ENCODE measurements at regions not wholly inside any gene's neighbourhood (a gene's known extent, or its start where the extent isn't known, plus 50 kb on each side); places are given as distances from the start of the nearest gene placed in this dataset.

- TF ChIP-seq, protein P1, sequence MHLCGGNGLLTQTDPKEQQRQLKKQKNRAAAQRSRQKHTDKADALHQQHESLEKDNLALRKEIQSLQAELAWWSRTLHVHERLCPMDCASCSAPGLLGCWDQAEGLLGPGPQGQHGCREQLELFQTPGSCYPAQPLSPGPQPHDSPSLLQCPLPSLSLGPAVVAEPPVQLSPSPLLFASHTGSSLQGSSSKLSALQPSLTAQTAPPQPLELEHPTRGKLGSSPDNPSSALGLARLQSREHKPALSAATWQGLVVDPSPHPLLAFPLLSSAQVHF (CRISPR knock-in tag; IDR thresholded peaks at IDR 0.05) = no peak
- TF ChIP-seq TAF15 (IDR thresholded peaks at IDR 0.05; ENCODE audit: low read depth, low read length, poor library complexity, severe bottlenecking) = no peak
- TF ChIP-seq EZH2 (conservative IDR thresholded peaks at IDR 0.05; ENCODE audit: low read depth, low read length) = no peak
- no peak for TF ChIP-seq HOXA7 (CRISPR knock-in tag; IDR thresholded peaks at IDR 0.05)
- no peak for TF ChIP-seq ZNF121 (CRISPR knock-in tag; IDR thresholded peaks at IDR 0.05)
- no peak for TF ChIP-seq UBTF (CRISPR knock-in tag; IDR thresholded peaks at IDR 0.05)
Measured at GRCh38 chr1:219066631-219067349, 106.9 kb upstream of the LYPLAL1 start.

Measured in HepG2 (cell line).